Kasumi-1 (cell line): ENCODE measurements at regions not wholly inside any gene's neighbourhood (a gene's known extent, or its start where the extent isn't known, plus 50 kb on each side); places are given as distances from the start of the nearest gene placed in this dataset.
"Not testable (repeated sequence)": the region's sequence is repeated elsewhere in the genome, so short reads cannot be mapped to it uniquely, and the experiment has no call there.

Source experiments
- DNase-seq, 2 experiments: peaks; one replicate each; lab custom pipeline; 2025; lab: John Stamatoyannopoulos, UW

- DNase-seq, result no peak
Observed at GRCh38 chr13:48844676-48845075, 131.0 kb upstream of the FNDC3A start.

DNA sequence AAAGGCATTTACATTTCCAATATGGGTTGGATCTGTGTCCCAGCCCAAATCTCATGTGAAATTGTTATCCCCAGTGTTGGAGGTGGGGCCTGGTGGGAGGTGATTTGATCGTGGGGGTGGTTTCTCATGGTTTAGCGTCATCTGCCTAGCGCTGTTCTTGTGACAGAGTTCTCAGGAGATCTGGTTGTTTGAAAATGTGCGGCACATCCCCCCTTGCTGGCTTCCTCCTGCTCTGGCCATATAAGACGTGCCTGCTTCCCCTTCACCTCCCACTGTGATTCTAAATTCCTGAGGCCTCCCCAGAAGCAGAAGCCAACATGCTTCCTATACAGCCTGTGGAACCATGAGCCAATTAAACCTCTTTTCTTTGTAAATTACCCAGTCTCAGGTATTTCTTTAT, 126.2 kb upstream of the FNDC3A start:
- DNase-seq, result no peak

- no peak for DNase-seq
Observed at GRCh38 chr13:48851707-48852106, 124.0 kb upstream of the FNDC3A start.

DNA sequence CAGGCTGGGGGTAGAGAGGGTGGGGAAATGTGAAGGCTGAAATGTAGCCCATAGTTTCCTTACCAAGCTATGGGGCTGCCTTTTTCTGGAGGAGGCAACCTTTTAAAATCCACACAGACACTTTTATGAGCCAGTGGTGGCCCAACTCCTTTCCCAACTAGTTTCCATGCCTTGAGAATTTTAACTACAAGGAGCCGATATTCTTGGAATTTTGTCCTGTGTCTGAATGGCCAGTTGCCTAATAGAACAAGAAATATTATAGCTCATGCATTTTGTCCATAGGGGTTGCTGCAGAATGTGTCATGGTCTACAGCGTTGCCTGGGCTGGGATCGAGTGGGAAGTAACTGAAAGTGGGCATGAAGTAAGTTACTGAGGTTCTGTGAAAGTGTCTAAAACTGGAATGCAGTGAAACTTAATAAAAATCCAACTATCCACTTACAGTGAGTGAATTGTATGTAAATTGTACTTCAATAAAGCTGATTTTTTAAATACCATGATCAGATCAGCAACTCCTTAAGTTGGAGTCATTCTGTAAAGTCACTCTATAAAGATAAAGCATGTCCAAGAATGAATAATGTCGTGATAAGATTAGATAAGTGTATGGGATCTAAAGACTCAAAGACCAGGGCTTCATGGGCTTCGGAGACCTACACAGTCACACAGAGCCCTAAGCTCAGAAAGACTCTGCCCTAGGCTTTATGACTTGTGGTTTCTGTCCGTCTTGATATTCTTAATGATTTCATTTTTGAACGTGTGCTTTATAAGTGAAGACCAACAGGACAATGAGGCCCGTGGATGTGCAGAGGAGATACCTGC, 122.6 kb upstream of the FNDC3A start:
- no peak for DNase-seq

DNA sequence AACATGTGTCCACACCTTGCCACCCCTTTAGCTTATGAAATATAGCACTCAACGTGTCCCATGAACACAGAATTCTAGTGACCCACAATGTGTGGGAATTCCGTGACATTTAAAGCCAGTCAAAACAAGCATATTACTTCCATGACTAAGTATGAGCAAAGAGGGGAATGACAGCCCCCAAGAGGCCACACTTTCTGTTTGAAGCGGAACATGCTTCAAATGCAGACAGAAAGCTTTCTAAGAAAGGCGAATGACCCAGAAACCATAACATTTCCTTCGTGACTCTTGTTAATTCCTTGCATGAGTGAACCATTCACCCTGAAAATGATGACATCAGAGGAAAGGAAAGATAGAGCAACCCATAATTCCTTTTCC, 122.0 kb upstream of the FNDC3A start:
- no peak for DNase-seq

GRCh38 chr13:48857576-48857975, 118.1 kb upstream of the FNDC3A start:
- no peak for DNase-seq

GRCh38 chr13:48858122-48858902, 117.4 kb upstream of the FNDC3A start:
- DNase-seq, result no peak

- DNase-seq, result peak; percentile 74 to 85
Observed at GRCh38 chr13:48859272-48860105, 116.2 kb upstream of the FNDC3A start.

DNA sequence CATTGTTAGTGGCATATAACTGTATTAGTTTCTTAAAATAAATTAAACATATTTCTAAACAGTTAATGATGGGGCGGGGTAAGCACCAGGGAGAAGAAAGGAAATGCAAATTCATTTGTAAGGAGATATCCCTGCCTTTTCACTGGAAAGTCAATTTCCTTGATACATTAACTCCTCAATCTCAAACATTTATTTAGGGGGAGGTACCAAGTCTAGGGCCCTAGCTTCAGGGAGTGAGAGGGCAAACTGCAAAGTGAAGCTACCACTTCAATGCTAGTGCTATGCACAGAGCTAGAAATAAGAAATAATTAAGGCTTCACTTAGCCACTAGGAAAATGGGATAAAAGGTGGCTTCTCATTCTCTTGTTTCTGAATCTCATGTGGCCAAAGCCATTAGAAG, 115.3 kb upstream of the FNDC3A start:
- no peak for DNase-seq

- peak; percentile 83 to 86 for DNase-seq
Observed at GRCh38 chr13:48862572-48862971, 113.1 kb upstream of the FNDC3A start.

DNA sequence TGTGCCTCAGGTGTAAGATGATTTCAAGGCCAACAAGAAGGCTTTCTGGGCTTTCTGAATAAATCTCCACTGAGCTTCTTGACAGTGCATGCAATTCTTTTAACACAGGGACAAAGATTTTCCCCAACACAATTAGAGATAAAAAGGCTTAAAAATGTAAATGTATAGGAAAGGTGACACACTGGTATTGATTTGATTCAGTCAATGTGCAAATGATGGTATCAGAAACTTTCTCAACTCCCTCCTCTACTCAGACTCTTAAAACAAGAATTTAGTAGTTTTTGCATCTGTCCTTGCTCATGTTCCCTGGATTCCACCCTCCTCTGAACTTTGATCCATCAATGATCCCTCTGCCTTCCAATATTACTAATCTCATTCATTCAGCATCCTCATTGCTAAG, 111.6 kb upstream of the FNDC3A start:
- no peak for DNase-seq

DNA sequence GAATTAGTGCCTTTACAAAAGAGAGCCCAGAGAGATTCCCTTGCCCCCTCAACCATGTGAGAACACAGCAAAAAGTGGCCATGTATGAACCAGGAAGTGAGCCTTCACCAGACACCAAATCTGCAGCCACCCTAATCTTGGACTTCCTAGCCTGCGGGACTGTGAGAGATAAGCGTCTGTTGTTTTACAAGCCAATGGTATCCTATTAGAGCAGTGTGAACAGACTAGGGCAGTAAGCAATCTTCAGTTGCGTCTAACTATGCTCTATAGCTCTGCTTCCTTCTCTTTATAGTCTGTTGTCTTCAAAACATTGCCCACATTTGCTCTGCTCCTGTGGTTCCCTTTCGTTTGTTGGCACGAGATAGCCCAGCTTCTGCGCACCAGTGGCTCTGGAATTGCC, 109.5 kb upstream of the FNDC3A start:
- DNase-seq, result no peak

- DNase-seq, result no peak
Observed at GRCh38 chr13:48873081-48873480, 102.6 kb upstream of the FNDC3A start.

- DNase-seq, result no peak
Observed at GRCh38 chr13:48873587-48873986, 102.1 kb upstream of the FNDC3A start.

DNA sequence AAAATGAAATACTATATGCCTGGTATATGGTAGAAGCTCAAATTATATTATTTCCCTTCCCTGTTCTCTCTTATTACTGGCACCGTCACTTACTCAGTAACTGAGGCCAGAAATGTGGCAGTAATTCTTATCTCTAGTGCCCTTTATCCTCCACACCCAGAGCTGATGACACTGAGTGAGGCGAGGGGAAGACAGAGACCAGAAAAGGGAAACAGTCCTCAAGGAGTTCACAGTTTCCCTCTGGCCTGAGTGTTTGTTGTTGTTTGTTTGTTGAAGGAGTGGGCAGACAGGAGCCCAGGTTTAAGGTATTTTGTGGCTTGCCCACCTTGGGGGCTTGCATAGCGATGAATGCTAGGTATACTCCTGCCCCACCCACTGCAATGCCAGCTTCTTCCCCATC, 101.5 kb upstream of the FNDC3A start:
- no peak for DNase-seq

DNA sequence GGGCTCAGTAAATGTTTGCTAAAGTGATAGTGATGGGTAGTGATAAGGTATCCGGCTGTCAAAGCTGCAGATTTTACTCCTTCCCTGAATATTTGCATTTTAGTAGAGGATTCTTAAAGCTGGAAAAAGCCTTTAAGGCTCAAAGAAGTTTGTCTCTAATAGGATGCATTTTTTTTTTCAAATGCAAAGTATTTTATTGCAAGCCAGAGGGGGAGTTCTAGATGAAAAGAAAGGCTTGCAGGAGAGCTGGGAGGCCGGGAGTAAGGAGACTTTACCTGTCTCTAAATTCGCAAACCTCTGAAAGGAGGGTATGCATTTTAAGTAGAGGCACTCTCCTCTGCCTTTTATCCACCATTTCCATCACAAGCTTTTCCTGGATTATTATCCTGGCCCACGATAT, 100.7 kb upstream of the FNDC3A start:
- no peak for DNase-seq

GRCh38 chr13:48876289-48876688, 99.4 kb upstream of the FNDC3A start:
- no peak for DNase-seq

DNA sequence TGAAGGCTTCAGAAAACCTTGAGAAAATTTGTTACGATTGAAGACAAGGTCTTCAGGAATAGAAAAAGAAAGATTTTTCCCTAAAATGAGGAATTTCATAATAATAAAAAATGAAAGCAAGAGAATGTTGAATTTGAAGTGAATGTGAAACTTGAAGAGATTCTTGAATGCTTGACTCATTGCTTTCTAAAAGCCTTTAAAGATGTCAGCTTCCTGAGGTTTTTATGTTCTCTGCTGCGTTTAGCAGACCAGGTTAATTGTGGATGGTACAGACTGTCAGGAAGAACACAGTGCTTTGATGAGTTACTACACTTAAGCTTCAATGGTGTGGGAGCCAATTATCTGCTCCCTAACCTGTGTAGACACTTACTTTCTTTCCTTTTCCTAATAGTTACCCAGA, 96.3 kb upstream of the FNDC3A start:
- no peak for DNase-seq

GRCh38 chr13:48879854-48880253, 95.9 kb upstream of the FNDC3A start:
- no peak for DNase-seq

GRCh38 chr13:48883786-48884185, 91.9 kb upstream of the FNDC3A start:
- DNase-seq, result not testable (repeated sequence)

GRCh38 chr13:48885027-48885395, 90.7 kb upstream of the FNDC3A start:
- no peak for DNase-seq

- no peak for DNase-seq
Observed at GRCh38 chr13:48888613-48889012, 87.1 kb upstream of the FNDC3A start.

- no peak for DNase-seq
Observed at GRCh38 chr13:48890391-48890790, 85.3 kb upstream of the FNDC3A start.
